Vagina (tissue), 2 donors: ENCODE measurements at regions not wholly inside any gene's neighbourhood (a gene's known extent, or its start where the extent isn't known, plus 50 kb on each side); places are given as distances from the start of the nearest gene placed in this dataset.

Source experiments
- DNase-seq, 2 donors: peaks; one replicate each; pipeline ENCODE4 v3.0.0-alpha.2; 2017; ENCODE audit errors: extremely low spot score in 2 of 2
- H3K27ac ChIP-seq: fragments of 200-600 bp; sonication (generic); one replicate; pipeline ENCODE4 v1.5.1; 2019
- H3K27me3 ChIP-seq: fragments of 200-600 bp; sonication (generic); one replicate; pipeline ENCODE4 v1.5.1; 2019
- H3K36me3 ChIP-seq, 2 donors: fragments of 200-600 bp; sonication (generic); one replicate each; pipeline ENCODE4 v1.5.1; 2017 to 2019
- H3K4me1 ChIP-seq: fragments of 200-600 bp; sonication (generic); one replicate; pipeline ENCODE4 v1.5.1; 2019
- H3K4me3 ChIP-seq, 2 donors: fragments of 200-600 bp; sonication (generic); 1 replicate in 1 of 2; 2 replicates in 1 of 2; pipeline ENCODE4 v1.5.1; 2016 to 2019
- H3K9me3 ChIP-seq: fragments of 200-600 bp; sonication (generic); one replicate; pipeline ENCODE4 v1.5.1; 2019
- POLR2A ChIP-seq, 2 donors: fragments of 450-650 bp; IDR thresholded peaks; one replicate each; pipeline ENCODE4 v1.6.1; 2017; ENCODE audit warnings: antibody characterized with exemption in 2 of 2, mild to moderate bottlenecking in 2 of 2, moderate library complexity in 2 of 2
- POLR2AphosphoS5 ChIP-seq, 2 donors: sonication (generic); formaldehyde crosslinking; IDR thresholded peaks; one replicate each; pipeline ENCODE4 v1.9.0; 2017; ENCODE audit warnings: antibody characterized with exemption in 2 of 2, mild to moderate bottlenecking in 2 of 2, low read depth in 1 of 2; ENCODE audit not compliant: insufficient read depth in 1 of 2
- intact Hi-C: fragments of 100-400 bp; cut with DNase I; formaldehyde crosslinking; loops from one replicate; pipeline ENCODE4 v1.15.1; 2023
- TF ChIP-seq, protein P1 (sequence below), 3 experiments: fragments of 450-650 bp in 2 of 3; fragments of 200-600 bp in 1 of 3; sonication (generic) in 1 of 3; IDR thresholded peaks; one replicate each; pipeline ENCODE4 v1.5.1; 2017 to 2019; ENCODE audit warnings: antibody characterized with exemption in 3 of 3, mild to moderate bottlenecking in 2 of 3, moderate library complexity in 2 of 3

- DNase-seq = no peak
- no peaks in the 10 kb centered on the region for H3K27me3 ChIP-seq
- H3K9me3 ChIP-seq = no peaks in the 10 kb centered on the region
- no peaks in the 10 kb centered on the region for H3K4me1 ChIP-seq
- no peak overlapping the region for H3K4me3 ChIP-seq
- TF ChIP-seq POLR2AphosphoS5 (IDR thresholded peaks at IDR 0.05; ENCODE audit: insufficient read depth in 1 of 2, low read depth in 1 of 2) (no peak), POLR2A (IDR thresholded peaks at IDR 0.05) (no peak)
- TF ChIP-seq, protein P1, sequence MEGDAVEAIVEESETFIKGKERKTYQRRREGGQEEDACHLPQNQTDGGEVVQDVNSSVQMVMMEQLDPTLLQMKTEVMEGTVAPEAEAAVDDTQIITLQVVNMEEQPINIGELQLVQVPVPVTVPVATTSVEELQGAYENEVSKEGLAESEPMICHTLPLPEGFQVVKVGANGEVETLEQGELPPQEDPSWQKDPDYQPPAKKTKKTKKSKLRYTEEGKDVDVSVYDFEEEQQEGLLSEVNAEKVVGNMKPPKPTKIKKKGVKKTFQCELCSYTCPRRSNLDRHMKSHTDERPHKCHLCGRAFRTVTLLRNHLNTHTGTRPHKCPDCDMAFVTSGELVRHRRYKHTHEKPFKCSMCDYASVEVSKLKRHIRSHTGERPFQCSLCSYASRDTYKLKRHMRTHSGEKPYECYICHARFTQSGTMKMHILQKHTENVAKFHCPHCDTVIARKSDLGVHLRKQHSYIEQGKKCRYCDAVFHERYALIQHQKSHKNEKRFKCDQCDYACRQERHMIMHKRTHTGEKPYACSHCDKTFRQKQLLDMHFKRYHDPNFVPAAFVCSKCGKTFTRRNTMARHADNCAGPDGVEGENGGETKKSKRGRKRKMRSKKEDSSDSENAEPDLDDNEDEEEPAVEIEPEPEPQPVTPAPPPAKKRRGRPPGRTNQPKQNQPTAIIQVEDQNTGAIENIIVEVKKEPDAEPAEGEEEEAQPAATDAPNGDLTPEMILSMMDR (IDR thresholded peaks at IDR 0.05) = no peak
- H3K27ac ChIP-seq = no peak overlapping the region
- intact Hi-C loops = no loop called here
- H3K36me3 ChIP-seq = no peaks in the 10 kb centered on the region
These were observed 68.4 kb upstream of the ATP5PO start for GRCh38 chr21:33984021-33984481.

DNA sequence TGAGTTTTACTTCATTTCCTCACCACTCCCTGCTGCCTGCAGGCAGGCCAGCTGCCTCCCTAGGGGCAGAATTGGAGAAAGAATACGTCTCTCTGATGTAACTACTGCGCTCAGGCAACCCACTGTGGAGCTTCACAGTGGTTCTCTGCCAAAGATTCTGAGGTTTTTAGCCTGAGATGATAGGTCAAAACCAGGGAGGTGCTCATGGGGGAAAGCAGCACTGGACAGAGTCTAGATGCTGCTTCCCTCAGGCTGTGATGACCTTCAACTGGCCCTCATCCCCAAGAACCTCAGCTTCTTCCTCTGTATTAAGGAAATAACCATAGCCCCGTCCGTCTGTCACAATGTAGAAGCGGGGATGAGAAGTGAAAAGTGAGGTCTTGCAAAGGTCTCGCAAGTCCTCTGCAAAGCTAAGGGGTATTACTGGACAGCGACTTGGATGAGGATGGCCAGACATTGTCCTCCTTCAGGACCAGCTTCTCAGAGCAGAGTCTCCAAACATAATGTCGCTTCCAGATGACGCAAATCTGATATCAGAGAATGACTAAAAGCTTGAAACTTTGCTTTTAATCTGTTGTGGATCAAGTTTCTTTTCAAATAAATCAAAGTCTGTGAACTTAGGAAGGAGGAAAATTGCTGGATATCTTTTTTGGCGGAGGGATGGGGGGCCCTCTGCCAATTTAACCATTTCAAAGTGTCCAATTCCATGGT lies 65.9 kb upstream of the ATP5PO start:
- TF ChIP-seq, protein P1 (IDR thresholded peaks at IDR 0.05) = no peak
- TF ChIP-seq POLR2AphosphoS5 (IDR thresholded peaks at IDR 0.05; ENCODE audit: insufficient read depth in 1 of 2, low read depth in 1 of 2) (no peak), POLR2A (IDR thresholded peaks at IDR 0.05) (no peak)
- Histone ChIP-seq H3K9me3 (no peaks in the 10 kb centered on the region), H3K36me3 (no peaks in the 10 kb centered on the region), H3K27me3 (no peaks in the 10 kb centered on the region), H3K4me1 (peaks cover 9% of the 10 kb centered on the region), H3K27ac (no peak overlapping the region), H3K4me3 (no peak overlapping the region)
- DNase-seq = no peak
- intact Hi-C loops = no loop called here

- DNase-seq = no peak
- H3K4me3 ChIP-seq = no peak overlapping the region
- H3K4me1 ChIP-seq = peaks cover 21% of the 10 kb centered on the region
- intact Hi-C loops = no loop called here
- H3K9me3 ChIP-seq = no peaks in the 10 kb centered on the region
- no peaks in the 10 kb centered on the region for H3K27me3 ChIP-seq
- TF ChIP-seq POLR2A (IDR thresholded peaks at IDR 0.05) = no peak
- TF ChIP-seq POLR2AphosphoS5 (IDR thresholded peaks at IDR 0.05; ENCODE audit: insufficient read depth in 1 of 2, low read depth in 1 of 2) = no peak
- TF ChIP-seq, protein P1 (IDR thresholded peaks at IDR 0.05) = no peak
- H3K27ac ChIP-seq = no peak overlapping the region
- no peaks in the 10 kb centered on the region for H3K36me3 ChIP-seq
These were observed 64.8 kb upstream of the ATP5PO start for GRCh38 chr21:33980276-33980916.

DNA sequence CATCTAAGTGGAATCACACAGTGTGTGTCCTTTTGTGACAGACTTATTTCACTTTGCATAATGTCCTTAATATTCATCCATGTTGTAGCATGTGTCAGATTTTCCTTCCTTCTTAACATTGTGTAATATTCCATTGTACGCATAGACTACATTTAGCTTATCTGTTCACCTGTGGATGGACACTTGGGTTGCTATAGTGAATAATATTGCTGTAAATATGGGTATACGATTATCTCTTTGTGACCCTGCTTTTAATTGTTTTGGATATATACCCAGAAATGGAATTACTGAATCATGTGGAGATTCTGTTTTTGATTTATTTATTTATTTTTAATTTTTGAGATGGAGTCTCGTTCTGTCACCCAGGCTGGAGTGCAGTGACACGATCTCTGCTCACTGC lies 63.0 kb upstream of the ATP5PO start:
- no peaks in the 10 kb centered on the region for H3K27me3 ChIP-seq
- H3K4me1 ChIP-seq = peaks cover 24% of the 10 kb centered on the region
- intact Hi-C loops = no loop called here
- TF ChIP-seq POLR2A (IDR thresholded peaks at IDR 0.05) (no peak), POLR2AphosphoS5 (IDR thresholded peaks at IDR 0.05; ENCODE audit: insufficient read depth in 1 of 2, low read depth in 1 of 2) (no peak)
- TF ChIP-seq, protein P1 (IDR thresholded peaks at IDR 0.05) = no peak
- H3K9me3 ChIP-seq = no peaks in the 10 kb centered on the region
- no peak overlapping the region for H3K27ac ChIP-seq
- H3K36me3 ChIP-seq = no peaks in the 10 kb centered on the region
- no peak overlapping the region for H3K4me3 ChIP-seq
- peak in 1 of 2 donors; percentile 20 for DNase-seq
